ENCODE measurements at regions not wholly inside any gene's neighbourhood (a gene's known extent, or its start where the extent isn't known, plus 50 kb on each side); places are given as distances from the start of the nearest gene placed in this dataset.

DNA sequence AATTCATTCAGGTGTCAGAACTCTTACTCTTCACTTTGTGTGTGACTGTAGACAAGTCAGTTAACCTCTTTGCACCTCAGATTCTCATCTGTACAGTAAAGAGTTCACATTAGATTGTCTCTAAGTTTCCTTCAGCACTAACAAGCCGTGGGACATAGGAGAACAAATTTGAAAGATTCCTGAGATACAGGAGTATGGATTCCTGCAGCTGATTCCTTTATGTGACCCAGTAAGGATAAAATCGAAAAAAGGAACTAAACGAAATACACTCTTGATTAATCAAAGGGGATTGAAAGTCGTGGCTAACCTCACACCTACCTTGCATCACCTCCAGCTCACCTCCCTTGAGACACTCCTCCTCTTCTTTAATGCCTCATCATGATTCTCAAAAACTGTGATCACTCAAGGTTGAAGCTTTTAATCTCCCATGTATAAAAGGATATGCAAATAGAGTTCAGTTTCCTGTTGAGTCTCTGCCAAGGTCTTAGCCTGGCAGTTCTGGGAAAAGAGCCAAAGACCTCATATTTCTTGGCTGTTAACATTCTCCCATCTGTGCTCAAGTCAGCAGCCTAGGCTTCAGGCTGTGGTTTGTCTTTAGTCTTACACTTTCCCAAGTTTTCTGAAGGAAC lies 156.6 kb downstream of the DAD1 start:
- TF ChIP-seq POLR2A (IDR thresholded peaks at IDR 0.05) = no peak
- TF ChIP-seq, protein P1, sequence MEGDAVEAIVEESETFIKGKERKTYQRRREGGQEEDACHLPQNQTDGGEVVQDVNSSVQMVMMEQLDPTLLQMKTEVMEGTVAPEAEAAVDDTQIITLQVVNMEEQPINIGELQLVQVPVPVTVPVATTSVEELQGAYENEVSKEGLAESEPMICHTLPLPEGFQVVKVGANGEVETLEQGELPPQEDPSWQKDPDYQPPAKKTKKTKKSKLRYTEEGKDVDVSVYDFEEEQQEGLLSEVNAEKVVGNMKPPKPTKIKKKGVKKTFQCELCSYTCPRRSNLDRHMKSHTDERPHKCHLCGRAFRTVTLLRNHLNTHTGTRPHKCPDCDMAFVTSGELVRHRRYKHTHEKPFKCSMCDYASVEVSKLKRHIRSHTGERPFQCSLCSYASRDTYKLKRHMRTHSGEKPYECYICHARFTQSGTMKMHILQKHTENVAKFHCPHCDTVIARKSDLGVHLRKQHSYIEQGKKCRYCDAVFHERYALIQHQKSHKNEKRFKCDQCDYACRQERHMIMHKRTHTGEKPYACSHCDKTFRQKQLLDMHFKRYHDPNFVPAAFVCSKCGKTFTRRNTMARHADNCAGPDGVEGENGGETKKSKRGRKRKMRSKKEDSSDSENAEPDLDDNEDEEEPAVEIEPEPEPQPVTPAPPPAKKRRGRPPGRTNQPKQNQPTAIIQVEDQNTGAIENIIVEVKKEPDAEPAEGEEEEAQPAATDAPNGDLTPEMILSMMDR (IDR thresholded peaks at IDR 0.05 in 4 of 5, conservative IDR thresholded peaks at IDR 0.05 in 1 of 5) = no peak
